Thoracic aorta (tissue), 2 donors: ENCODE measurements at regions not wholly inside any gene's neighbourhood (a gene's known extent, or its start where the extent isn't known, plus 50 kb on each side); places are given as distances from the start of the nearest gene placed in this dataset.

Experiments used
- ATAC-seq: fragments of 150-250 bp; one replicate; pipeline ENCODE4 v1.8.0; 2017; ENCODE audit warnings: low read depth; ENCODE audit not compliant: insufficient number of reproducible peaks, low FRiP score
- DNase-seq: peaks from one replicate; pipeline ENCODE4 v3.0.0-alpha.2; 2020; ENCODE audit warnings: low spot score
- H3K27ac ChIP-seq, 2 donors: fragments of 200-600 bp; sonication (generic); 1 replicate in 1 of 2; 2 replicates in 1 of 2; pipeline ENCODE4 v1.5.1; 2016; ENCODE audit warnings: mild to moderate bottlenecking in 2 of 2, moderate library complexity in 2 of 2
- H3K27me3 ChIP-seq: fragments of 200-600 bp; sonication (generic); replicated peaks from 2 replicates; pipeline ENCODE4 v1.6.0; 2016; ENCODE audit warnings: mild to moderate bottlenecking; ENCODE audit not compliant: insufficient read depth
- H3K36me3 ChIP-seq: fragments of 200-600 bp; sonication (generic); one replicate; pipeline ENCODE4 v1.5.1; 2016
- H3K4me1 ChIP-seq, 2 donors: fragments of 200-600 bp; sonication (generic); 1 replicate in 1 of 2; 2 replicates in 1 of 2; pipeline versions ENCODE4 v1.5.1 to v1.6.0; 2016; ENCODE audit warnings: low read depth in 2 of 2, mild to moderate bottlenecking in 1 of 2; ENCODE audit not compliant: control insufficient read depth in 1 of 2
- H3K4me3 ChIP-seq: fragments of 200-600 bp; sonication (generic); 2 replicates; pipeline ENCODE4 v1.5.1; 2016; ENCODE audit warnings: mild to moderate bottlenecking
- H3K9me3 ChIP-seq: fragments of 200-600 bp; sonication (generic); 2 replicates; pipeline ENCODE4 v1.5.1; 2016
- TF ChIP-seq, protein P1 (sequence below): fragments of 200-600 bp; sonication (generic); IDR thresholded peaks from one replicate; pipeline ENCODE4 v1.5.1; 2019; ENCODE audit warnings: antibody characterized with exemption

DNA sequence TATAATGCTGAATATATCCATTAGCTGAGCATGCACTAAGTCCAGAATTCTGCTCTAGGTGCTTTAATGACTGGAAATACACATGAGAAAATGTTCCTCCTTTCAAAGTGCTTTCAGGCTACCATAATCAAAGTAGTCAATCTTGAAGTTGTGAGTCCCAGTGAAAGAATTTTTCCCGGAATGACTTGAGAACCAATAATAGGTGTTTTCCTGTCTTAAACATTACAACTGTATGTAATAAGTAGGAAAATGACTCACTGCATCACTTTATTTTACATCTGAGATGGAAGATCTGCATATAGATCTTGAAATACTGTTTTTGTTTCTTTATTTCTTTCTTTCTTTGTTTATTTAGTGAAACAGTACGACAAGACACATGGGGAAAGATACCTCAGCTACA, 437.4 kb upstream of the JAG1 start:
- H3K4me1 ChIP-seq = peaks cover 12 to 19% of the 10 kb centered on the region in 2 donors
- H3K36me3 ChIP-seq = no peaks in the 10 kb centered on the region
- TF ChIP-seq, protein P1, sequence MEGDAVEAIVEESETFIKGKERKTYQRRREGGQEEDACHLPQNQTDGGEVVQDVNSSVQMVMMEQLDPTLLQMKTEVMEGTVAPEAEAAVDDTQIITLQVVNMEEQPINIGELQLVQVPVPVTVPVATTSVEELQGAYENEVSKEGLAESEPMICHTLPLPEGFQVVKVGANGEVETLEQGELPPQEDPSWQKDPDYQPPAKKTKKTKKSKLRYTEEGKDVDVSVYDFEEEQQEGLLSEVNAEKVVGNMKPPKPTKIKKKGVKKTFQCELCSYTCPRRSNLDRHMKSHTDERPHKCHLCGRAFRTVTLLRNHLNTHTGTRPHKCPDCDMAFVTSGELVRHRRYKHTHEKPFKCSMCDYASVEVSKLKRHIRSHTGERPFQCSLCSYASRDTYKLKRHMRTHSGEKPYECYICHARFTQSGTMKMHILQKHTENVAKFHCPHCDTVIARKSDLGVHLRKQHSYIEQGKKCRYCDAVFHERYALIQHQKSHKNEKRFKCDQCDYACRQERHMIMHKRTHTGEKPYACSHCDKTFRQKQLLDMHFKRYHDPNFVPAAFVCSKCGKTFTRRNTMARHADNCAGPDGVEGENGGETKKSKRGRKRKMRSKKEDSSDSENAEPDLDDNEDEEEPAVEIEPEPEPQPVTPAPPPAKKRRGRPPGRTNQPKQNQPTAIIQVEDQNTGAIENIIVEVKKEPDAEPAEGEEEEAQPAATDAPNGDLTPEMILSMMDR = no peak
- no peaks in the 10 kb centered on the region for H3K9me3 ChIP-seq
- H3K4me3 ChIP-seq = no peak overlapping the region
- DNase-seq (no peak), ATAC-seq (no peak)
- no peaks in the 10 kb centered on the region for H3K27me3 ChIP-seq
- no peak overlapping the region for H3K27ac ChIP-seq

DNA sequence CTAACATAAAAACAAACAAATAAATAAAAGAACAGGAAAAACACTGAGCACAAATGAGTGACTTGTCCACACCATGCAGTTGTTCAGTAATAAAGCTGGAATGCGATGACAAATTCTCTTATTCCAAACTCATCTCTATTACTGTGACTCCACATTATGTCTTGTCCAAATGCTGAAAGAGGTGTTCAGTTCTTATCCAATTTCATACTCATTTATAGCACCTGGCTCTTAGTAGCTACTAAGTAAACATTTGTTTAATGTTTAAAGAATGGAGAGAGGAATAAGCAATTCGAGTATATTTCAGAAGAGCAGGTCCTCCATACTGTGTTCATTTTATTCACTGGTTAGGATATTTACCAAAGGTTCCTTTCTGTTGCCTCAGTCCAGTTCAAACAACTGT, 439.0 kb upstream of the JAG1 start:
- Histone ChIP-seq H3K9me3 (no peaks in the 10 kb centered on the region), H3K27ac (no peak overlapping the region), H3K4me3 (no peak overlapping the region), H3K4me1 (peaks cover 12 to 16% of the 10 kb centered on the region in 2 donors), H3K27me3 (no peaks in the 10 kb centered on the region), H3K36me3 (no peaks in the 10 kb centered on the region)
- DNase-seq (no peak), ATAC-seq (no peak)
- TF ChIP-seq, protein P1 = no peak

DNA sequence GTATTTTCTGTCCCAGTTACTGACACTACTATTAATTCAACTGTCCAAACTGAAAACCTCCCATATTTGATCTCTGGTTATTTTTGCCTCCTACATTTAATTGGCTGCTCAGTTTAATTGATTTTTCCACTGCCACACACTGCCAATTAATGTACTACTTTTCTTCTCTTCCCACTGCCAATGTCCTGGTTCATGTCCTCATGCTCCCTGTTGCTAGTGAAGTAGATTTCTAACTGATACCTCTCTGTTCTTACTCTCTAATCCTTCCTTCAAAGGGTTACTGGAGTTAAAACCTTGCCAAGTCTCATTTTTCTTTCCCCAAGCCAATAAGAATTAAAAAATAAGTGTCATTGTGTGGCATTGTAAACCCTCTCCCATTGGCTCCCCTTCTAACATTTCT, 440.6 kb upstream of the JAG1 start:
- H3K9me3 ChIP-seq = no peaks in the 10 kb centered on the region
- DNase-seq (no peak), ATAC-seq (no peak)
- H3K4me3 ChIP-seq = no peak overlapping the region
- TF ChIP-seq, protein P1 = no peak
- no peaks in the 10 kb centered on the region for H3K36me3 ChIP-seq
- no peaks in the 10 kb centered on the region for H3K27me3 ChIP-seq
- peaks cover under 1 to 1% of the 10 kb centered on the region in 2 donors for H3K4me1 ChIP-seq
- H3K27ac ChIP-seq = no peak overlapping the region

DNA sequence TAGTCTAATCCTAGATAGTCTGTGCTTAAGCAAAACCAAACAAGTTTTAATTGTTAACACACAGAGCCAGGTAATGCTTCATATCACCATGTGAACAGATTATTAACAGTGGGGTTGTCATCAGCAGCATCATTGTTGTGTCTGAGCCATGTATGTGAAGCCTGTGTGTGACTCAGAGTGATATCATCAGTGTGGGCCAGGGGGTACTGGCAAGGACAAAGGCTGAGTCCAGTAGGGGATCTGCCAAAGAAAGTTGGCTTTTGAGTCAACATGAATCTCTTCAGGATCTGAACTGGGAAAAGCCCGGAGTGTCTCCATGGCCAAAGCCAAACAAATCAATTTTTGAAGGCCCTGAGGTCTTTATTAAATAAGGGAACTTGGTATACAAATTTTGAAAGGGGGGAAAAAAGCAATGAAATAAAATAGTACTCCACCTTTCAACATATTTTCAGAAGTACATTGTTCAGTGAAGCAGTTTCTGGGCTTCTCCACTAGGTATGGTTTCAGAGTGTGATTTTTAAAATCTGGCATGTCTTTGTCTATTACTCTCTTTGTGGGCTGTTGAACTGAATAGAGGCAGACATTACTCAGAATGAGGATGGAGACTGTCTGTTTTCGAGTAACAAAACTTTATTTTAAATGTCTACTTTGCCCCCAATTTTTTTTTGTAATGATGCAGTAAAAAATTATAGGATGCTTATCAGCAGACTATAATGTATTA, 444.2 kb upstream of the JAG1 start:
- peak; percentile 7 for DNase-seq

DNA sequence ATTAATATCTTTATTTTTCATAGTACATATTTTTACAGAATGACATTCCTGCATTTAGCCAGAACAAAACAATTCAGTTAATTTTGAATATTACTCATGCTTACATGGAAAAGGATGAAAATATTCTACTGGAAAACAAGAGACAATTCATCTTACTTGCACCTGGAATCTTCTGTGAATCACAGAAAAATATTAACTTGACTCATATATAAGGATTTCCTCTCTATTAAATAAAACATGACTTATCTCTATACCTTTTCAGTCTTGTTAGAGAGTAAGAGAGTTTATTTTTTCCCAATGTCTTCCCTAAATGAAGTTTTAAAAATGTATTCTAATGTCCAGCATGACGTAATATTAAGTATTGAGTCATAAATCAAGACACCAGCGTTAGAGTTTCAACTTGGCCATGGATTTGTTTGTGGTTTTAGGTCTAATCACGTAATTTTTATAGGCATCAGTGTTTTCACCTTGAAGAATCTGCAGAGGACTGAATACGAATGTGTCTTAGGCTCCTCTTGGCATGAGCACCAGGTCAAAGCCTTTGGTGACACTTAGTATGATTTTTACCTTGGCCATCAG, 445.1 kb upstream of the JAG1 start:
- Histone ChIP-seq H3K27ac (no peak overlapping the region), H3K9me3 (no peaks in the 10 kb centered on the region), H3K4me1 (no peaks in the 10 kb centered on the region), H3K4me3 (no peak overlapping the region), H3K27me3 (no peaks in the 10 kb centered on the region), H3K36me3 (no peaks in the 10 kb centered on the region)
- no peak for ATAC-seq
- TF ChIP-seq, protein P1 = no peak
- DNase-seq = no peak

More for the DNA sequence above, 444.2 kb upstream of the JAG1 start:
- no peak for ATAC-seq
- no peaks in the 10 kb centered on the region for H3K9me3 ChIP-seq
- H3K4me3 ChIP-seq = no peak overlapping the region
- H3K27me3 ChIP-seq = no peaks in the 10 kb centered on the region
- TF ChIP-seq, protein P1 = no peak
- no peak overlapping the region for H3K27ac ChIP-seq
- no peaks in the 10 kb centered on the region for H3K36me3 ChIP-seq
- H3K4me1 ChIP-seq = no peaks in the 10 kb centered on the region
